Kidney epithelial cell (primary cell): ENCODE measurements at regions not wholly inside any gene's neighbourhood (a gene's known extent, or its start where the extent isn't known, plus 50 kb on each side); places are given as distances from the start of the nearest gene placed in this dataset.

ENCODE experiments used
- DNase-seq: peaks from one replicate; pipeline ENCODE4 v3.0.0-alpha.2; 2010; ENCODE audit warnings: low read depth
- H3K27me3 ChIP-seq: 2 replicates; pipeline ENCODE4 v1.6.0; 2011; ENCODE audit warnings: low read length; ENCODE audit not compliant: control insufficient read depth, insufficient read depth
- H3K36me3 ChIP-seq: 2 replicates; pipeline ENCODE4 v1.5.1; 2011; ENCODE audit warnings: low read length; ENCODE audit not compliant: control insufficient read depth, insufficient read depth
- H3K4me3 ChIP-seq: 2 replicates; pipeline ENCODE4 v1.5.1; 2011; ENCODE audit warnings: low read depth, mild to moderate bottlenecking, control low read depth, low read length
- CTCF ChIP-seq: IDR thresholded peaks from 2 replicates; pipeline ENCODE4 v1.5.1; 2011; ENCODE audit warnings: mild to moderate bottlenecking, moderate library complexity, low read length, control low read depth, inconsistent platforms; ENCODE audit not compliant: insufficient read depth, poor library complexity, severe bottlenecking

- Histone ChIP-seq H3K36me3 (no peaks in the 10 kb centered on the region), H3K27me3 (no peaks in the 10 kb centered on the region), H3K4me3 (no peak overlapping the region)
- no peak for DNase-seq
- TF ChIP-seq CTCF, result no peak
These were observed 63.2 kb upstream of the SPAG16 start for GRCh38 chr2:213220967-213221603.

- Histone ChIP-seq H3K4me3 (no peak overlapping the region), H3K36me3 (no peaks in the 10 kb centered on the region), H3K27me3 (no peaks in the 10 kb centered on the region)
- no peak for DNase-seq
- no peak for TF ChIP-seq CTCF
These were observed 62.3 kb upstream of the SPAG16 start for GRCh38 chr2:213221957-213222356.

GRCh38 chr2:213224366-213224765, 59.9 kb upstream of the SPAG16 start:
- Histone ChIP-seq H3K36me3 (no peaks in the 10 kb centered on the region), H3K4me3 (no peak overlapping the region), H3K27me3 (no peaks in the 10 kb centered on the region)
- no peak for DNase-seq
- TF ChIP-seq CTCF, result no peak

GRCh38 chr2:213225866-213226265, 58.4 kb upstream of the SPAG16 start:
- DNase-seq, result no peak
- no peak overlapping the region for H3K4me3 ChIP-seq
- no peak for TF ChIP-seq CTCF
- no peaks in the 10 kb centered on the region for H3K27me3 ChIP-seq
- H3K36me3 ChIP-seq, result no peaks in the 10 kb centered on the region

GRCh38 chr2:213227458-213227857, 56.8 kb upstream of the SPAG16 start:
- Histone ChIP-seq H3K36me3 (no peaks in the 10 kb centered on the region), H3K4me3 (no peak overlapping the region), H3K27me3 (no peaks in the 10 kb centered on the region)
- TF ChIP-seq CTCF, result no peak
- peak; percentile 21 for DNase-seq

- no peak overlapping the region for H3K4me3 ChIP-seq
- TF ChIP-seq CTCF, result no peak
- no peak for DNase-seq
- H3K36me3 ChIP-seq, result no peaks in the 10 kb centered on the region
- H3K27me3 ChIP-seq, result no peaks in the 10 kb centered on the region
These were observed 55.6 kb upstream of the SPAG16 start for GRCh38 chr2:213228638-213229037.
